ENCODE measurements at regions not wholly inside any gene's neighbourhood (a gene's known extent, or its start where the extent isn't known, plus 50 kb on each side); places are given as distances from the start of the nearest gene placed in this dataset.

GRCh38 chr2:186065491-186065890, 326.9 kb downstream of the FSIP2 start:
- H3K36me3 ChIP-seq = no peaks in the 10 kb centered on the region
- no peaks in the 10 kb centered on the region for H3K9me3 ChIP-seq (ENCODE audit: severe bottlenecking)
- no peak for DNase-seq
- H3K27ac ChIP-seq = no peak overlapping the region
- H3K27me3 ChIP-seq (ENCODE audit: insufficient read depth, low read depth, severe bottlenecking) = no peaks in the 10 kb centered on the region
- H3K4me3 ChIP-seq (ENCODE audit: low read depth, low read length) = no peak overlapping the region
- no peak for TF ChIP-seq CTCF (IDR thresholded peaks at IDR 0.05; ENCODE audit: low read depth, low read length)

- peak; percentile 76 for DNase-seq
- Histone ChIP-seq H3K27me3 (ENCODE audit: insufficient read depth, low read depth, severe bottlenecking) (no peaks in the 10 kb centered on the region), H3K27ac (0 out of 2 replicates have a peak overlapping the region, but pooled peaks have one; percentile 13), H3K9me3 (ENCODE audit: severe bottlenecking) (no peaks in the 10 kb centered on the region), H3K4me3 (ENCODE audit: low read depth, low read length) (no peak overlapping the region), H3K36me3 (no peaks in the 10 kb centered on the region)
- no peak for TF ChIP-seq CTCF (IDR thresholded peaks at IDR 0.05; ENCODE audit: low read depth, low read length)
These were observed 329.7 kb downstream of the FSIP2 start for GRCh38 chr2:186068139-186068801.

DNA sequence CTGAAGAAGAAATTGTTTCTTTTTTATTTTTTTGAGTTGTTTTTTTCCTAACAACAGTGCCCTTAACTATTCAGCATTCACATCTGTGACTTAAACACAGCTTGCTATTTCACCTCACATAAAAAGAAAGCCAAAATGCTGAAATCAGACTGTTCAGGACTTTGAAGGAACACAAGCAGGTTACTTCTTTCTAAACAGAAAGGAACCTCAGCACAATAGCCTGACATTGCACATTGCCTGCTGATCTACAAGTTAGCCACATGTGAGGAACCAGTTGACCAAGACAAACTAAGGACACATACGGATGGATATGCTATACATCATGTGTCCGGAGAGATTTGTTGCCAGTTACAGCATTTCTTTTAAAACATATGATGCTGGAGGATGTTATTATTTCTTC, 331.1 kb downstream of the FSIP2 start:
- Histone ChIP-seq H3K36me3 (no peaks in the 10 kb centered on the region), H3K9me3 (ENCODE audit: severe bottlenecking) (no peaks in the 10 kb centered on the region), H3K27me3 (ENCODE audit: insufficient read depth, low read depth, severe bottlenecking) (no peaks in the 10 kb centered on the region), H3K4me3 (ENCODE audit: low read depth, low read length) (no peak overlapping the region), H3K27ac (no peak overlapping the region)
- no peak for DNase-seq
- no peak for TF ChIP-seq CTCF (IDR thresholded peaks at IDR 0.05; ENCODE audit: low read depth, low read length)

DNA sequence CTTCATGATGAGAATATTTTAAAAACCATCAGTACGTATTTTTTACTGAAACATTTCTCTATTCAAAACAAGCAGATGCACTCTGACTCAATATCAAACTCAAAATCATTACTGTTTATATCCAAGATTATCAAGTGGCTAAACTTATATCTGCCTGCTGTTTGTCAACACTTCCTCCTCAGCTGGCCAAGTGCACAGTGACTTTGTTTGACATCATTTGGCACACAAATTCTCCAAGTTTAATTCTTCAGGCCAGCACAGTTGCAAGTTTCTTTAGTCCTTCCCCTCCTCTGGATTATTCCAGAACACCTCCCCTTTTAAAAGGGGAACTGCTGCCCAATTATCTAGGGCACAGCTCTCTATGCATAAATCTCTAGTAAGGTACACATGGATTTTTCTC, 346.6 kb downstream of the FSIP2 start:
- Histone ChIP-seq H3K9me3 (ENCODE audit: severe bottlenecking) (no peaks in the 10 kb centered on the region), H3K27ac (no peak overlapping the region), H3K36me3 (no peaks in the 10 kb centered on the region), H3K27me3 (ENCODE audit: insufficient read depth, low read depth, severe bottlenecking) (no peaks in the 10 kb centered on the region), H3K4me3 (ENCODE audit: low read depth, low read length) (no peak overlapping the region)
- TF ChIP-seq CTCF (IDR thresholded peaks at IDR 0.05; ENCODE audit: low read depth, low read length) = no peak
- DNase-seq = no peak

DNA sequence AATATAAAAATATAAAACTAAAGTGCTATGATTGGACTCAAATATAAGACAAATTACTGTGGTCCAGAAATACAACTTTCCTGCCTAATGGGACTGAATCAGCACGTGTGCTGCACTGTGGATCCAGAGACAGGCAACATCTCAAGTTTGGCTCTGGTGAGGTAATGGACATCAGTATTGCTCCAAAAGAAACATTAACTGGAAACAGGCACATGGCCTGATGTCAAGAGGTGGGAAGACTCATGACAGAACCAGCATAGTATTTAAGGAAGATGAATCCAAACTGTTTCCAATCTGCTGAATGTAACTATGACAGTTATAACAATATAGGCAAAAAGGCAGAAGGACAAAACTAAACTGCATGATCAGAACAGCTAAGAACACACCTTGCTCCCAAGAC, 354.6 kb downstream of the FSIP2 start:
- no peak overlapping the region for H3K27ac ChIP-seq
- no peak for DNase-seq
- H3K27me3 ChIP-seq (ENCODE audit: insufficient read depth, low read depth, severe bottlenecking) = no peaks in the 10 kb centered on the region
- H3K36me3 ChIP-seq = no peaks in the 10 kb centered on the region
- no peak for TF ChIP-seq CTCF (IDR thresholded peaks at IDR 0.05; ENCODE audit: low read depth, low read length)
- H3K4me3 ChIP-seq (ENCODE audit: low read depth, low read length) = no peak overlapping the region
- H3K9me3 ChIP-seq (ENCODE audit: severe bottlenecking) = no peaks in the 10 kb centered on the region

DNA sequence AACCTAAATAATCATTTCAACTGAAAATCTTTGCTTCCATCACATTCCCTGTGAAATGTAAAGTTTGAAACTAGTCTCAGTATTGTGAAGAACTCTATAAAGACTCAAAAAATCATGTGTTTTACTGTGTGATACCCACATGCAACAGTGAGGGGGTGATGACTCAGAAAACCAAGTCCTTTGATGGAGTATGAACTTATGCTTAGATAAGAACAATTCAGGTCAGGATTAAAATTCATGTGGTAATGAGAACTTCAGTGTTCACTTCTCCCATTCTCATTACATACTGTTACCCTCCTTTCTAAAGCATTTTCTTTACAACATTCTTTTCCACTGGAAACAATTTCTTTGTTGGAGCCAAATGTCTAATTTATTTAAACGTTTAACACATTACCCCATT, 360.2 kb downstream of the FSIP2 start:
- DNase-seq = no peak
- no peaks in the 10 kb centered on the region for H3K27me3 ChIP-seq (ENCODE audit: insufficient read depth, low read depth, severe bottlenecking)
- no peak for TF ChIP-seq CTCF (IDR thresholded peaks at IDR 0.05; ENCODE audit: low read depth, low read length)
- no peaks in the 10 kb centered on the region for H3K36me3 ChIP-seq
- H3K4me3 ChIP-seq (ENCODE audit: low read depth, low read length) = no peak overlapping the region
- H3K27ac ChIP-seq = no peak overlapping the region
- H3K9me3 ChIP-seq (ENCODE audit: severe bottlenecking) = no peaks in the 10 kb centered on the region
